ENCODE measurements at regions not wholly inside any gene's neighbourhood (a gene's known extent, or its start where the extent isn't known, plus 50 kb on each side); places are given as distances from the start of the nearest gene placed in this dataset.
A peak's percentile ranks its signal among the peaks of the same experiment; 100 is the strongest.
"Not testable (repeated sequence)": the region's sequence is repeated elsewhere in the genome, so short reads cannot be mapped to it uniquely, and the experiment has no call there.

DNA sequence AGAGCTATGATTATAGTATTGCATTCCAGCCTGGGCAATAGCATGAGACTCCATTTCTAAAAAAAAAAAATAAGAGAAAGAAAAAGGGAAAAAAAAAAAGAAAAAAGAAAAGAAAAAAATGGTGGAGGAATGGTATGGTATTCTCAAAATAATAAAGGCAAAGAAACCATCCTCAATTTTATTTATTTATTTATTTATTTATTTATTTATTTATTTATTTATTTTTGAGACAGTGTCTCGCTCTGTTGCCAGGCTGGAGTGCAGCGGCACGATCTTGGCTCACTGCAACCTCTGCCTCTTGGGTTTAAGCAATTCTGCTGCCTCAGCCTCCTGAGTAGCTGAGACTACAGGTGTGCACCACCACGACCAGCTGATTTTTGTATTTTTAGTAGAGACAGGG lies 60.0 kb upstream of the KPNA3 start:
- not testable (repeated sequence) for H2BK120ac ChIP-seq (ENCODE audit: low read depth, low read length); H2AFZ ChIP-seq (ENCODE audit: low read depth, low read length); H3K79me1 ChIP-seq (replicated peaks; ENCODE audit: low read length, poor library complexity, severe bottlenecking); H2BK5ac ChIP-seq (ENCODE audit: low read depth, low read length, poor library complexity, severe bottlenecking); H3K9ac ChIP-seq (ENCODE audit: low read length); H3K4me1 ChIP-seq (ENCODE audit: control insufficient read depth, insufficient read depth, low read depth, low read length); H4K8ac ChIP-seq (ENCODE audit: low read length); H3K9me3 ChIP-seq (ENCODE audit: control insufficient read depth, low read length); H3K4ac ChIP-seq (ENCODE audit: low read depth in 1 of 2, low read length in 2 of 2); H3K18ac ChIP-seq (ENCODE audit: low read depth in 1 of 2, low read length in 2 of 2); DNase-seq; H3K27ac ChIP-seq (ENCODE audit: low read length, poor library complexity, severe bottlenecking); H3K23ac ChIP-seq (ENCODE audit: low read length in 2 of 2); H3K27me3 ChIP-seq (ENCODE audit: control insufficient read depth in 1 of 2, insufficient read depth in 1 of 2, low read length in 2 of 2); H2BK15ac ChIP-seq (ENCODE audit: low read depth, poor library complexity, severe bottlenecking); H3K36me3 ChIP-seq (ENCODE audit: control insufficient read depth in 1 of 2, insufficient read depth in 2 of 2, low read depth in 1 of 2, low read length in 2 of 2); H4K91ac ChIP-seq (ENCODE audit: low read length); H2BK12ac ChIP-seq (ENCODE audit: low read length in 2 of 2); H3K4me2 ChIP-seq (ENCODE audit: low read length, poor library complexity, severe bottlenecking); H3K14ac ChIP-seq (ENCODE audit: low read length in 2 of 2); H2AK5ac ChIP-seq (ENCODE audit: low read length, severe bottlenecking); H3K4me3 ChIP-seq (ENCODE audit: insufficient read depth in 1 of 2, low read depth in 1 of 2, low read length in 2 of 2)
- 86% methylated on average over 4 of the region's 4 CpGs for WGBS

GRCh38 chr13:49844181-49844580 lies 51.7 kb upstream of the KPNA3 start:
- H2BK15ac ChIP-seq (ENCODE audit: low read depth, poor library complexity, severe bottlenecking), result no peak overlapping the region
- peaks cover 0 to 11% of the 10 kb centered on the region in 2 experiments for H3K27me3 ChIP-seq (ENCODE audit: control insufficient read depth in 1 of 2, insufficient read depth in 1 of 2, low read length in 2 of 2)
- peak overlapping the region; percentile 50 for H4K8ac ChIP-seq (ENCODE audit: low read length)
- H3K18ac ChIP-seq (ENCODE audit: low read depth in 1 of 2, low read length in 2 of 2), result no peak overlapping the region
- no peak overlapping the region for H3K9ac ChIP-seq (ENCODE audit: low read length)
- H3K14ac ChIP-seq (ENCODE audit: low read length in 2 of 2), result no peak overlapping the region
- H3K36me3 ChIP-seq (ENCODE audit: control insufficient read depth in 1 of 2, insufficient read depth in 2 of 2, low read depth in 1 of 2, low read length in 2 of 2), result no peaks in the 10 kb centered on the region
- 82% methylated on average over 8 of the region's 8 CpGs for WGBS
- H3K4ac ChIP-seq (ENCODE audit: low read depth in 1 of 2, low read length in 2 of 2), result no peak overlapping the region
- no peak overlapping the region for H3K4me3 ChIP-seq (ENCODE audit: insufficient read depth in 1 of 2, low read depth in 1 of 2, low read length in 2 of 2)
- H2BK120ac ChIP-seq (ENCODE audit: low read depth, low read length), result no peak overlapping the region
- no peak overlapping the region for H3K23ac ChIP-seq (ENCODE audit: low read length in 2 of 2)
- H3K9me3 ChIP-seq (ENCODE audit: control insufficient read depth, low read length), result no peaks in the 10 kb centered on the region
- peak overlapping the region in 1 of 2 experiments; percentile 1 for H2BK12ac ChIP-seq (ENCODE audit: low read length in 2 of 2)
- H3K4me2 ChIP-seq (ENCODE audit: low read length, poor library complexity, severe bottlenecking), result no peak overlapping the region
- no peaks in the 10 kb centered on the region for H3K79me1 ChIP-seq (replicated peaks; ENCODE audit: low read length, poor library complexity, severe bottlenecking)
- no peak for DNase-seq
- peak overlapping the region; percentile 19 for H2AFZ ChIP-seq (ENCODE audit: low read depth, low read length)
- peaks cover 3% of the 10 kb centered on the region for H3K4me1 ChIP-seq (ENCODE audit: control insufficient read depth, insufficient read depth, low read depth, low read length)
- H2BK5ac ChIP-seq (ENCODE audit: low read depth, low read length, poor library complexity, severe bottlenecking), result no peak overlapping the region
- H2AK5ac ChIP-seq (ENCODE audit: low read length, severe bottlenecking), result no peak overlapping the region
- no peak overlapping the region for H4K91ac ChIP-seq (ENCODE audit: low read length)
- no peak overlapping the region for H3K27ac ChIP-seq (ENCODE audit: low read length, poor library complexity, severe bottlenecking)
